ENCODE measurements at regions not wholly inside any gene's neighbourhood (a gene's known extent, or its start where the extent isn't known, plus 50 kb on each side); places are given as distances from the start of the nearest gene placed in this dataset.
"Not testable (repeated sequence)": the region's sequence is repeated elsewhere in the genome, so short reads cannot be mapped to it uniquely, and the experiment has no call there.

DNA sequence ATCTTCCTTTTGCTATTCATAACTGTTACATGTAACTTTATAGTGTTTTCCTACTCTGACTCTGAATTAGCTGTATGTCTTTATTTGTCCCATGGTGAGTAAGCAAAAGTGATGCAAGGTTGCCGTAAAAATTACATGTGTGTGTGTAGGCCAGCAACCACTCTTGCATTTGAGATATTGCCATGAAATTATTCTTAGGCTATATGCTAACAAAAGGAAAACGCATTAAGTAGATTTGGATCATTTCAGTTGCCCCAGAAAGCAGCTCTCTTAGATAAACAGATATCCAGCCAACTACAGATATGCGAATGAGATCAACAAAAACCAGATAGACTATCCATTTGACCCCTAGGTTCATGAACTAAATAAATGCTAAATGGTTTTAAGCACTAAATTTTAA is 73.6 kb downstream of the CYLC2 start:
- no peak for DNase-seq (ENCODE audit: low spot score)

GRCh38 chr9:103078581-103078980 is 83.4 kb downstream of the CYLC2 start:
- no peak for DNase-seq (ENCODE audit: low spot score)

DNA sequence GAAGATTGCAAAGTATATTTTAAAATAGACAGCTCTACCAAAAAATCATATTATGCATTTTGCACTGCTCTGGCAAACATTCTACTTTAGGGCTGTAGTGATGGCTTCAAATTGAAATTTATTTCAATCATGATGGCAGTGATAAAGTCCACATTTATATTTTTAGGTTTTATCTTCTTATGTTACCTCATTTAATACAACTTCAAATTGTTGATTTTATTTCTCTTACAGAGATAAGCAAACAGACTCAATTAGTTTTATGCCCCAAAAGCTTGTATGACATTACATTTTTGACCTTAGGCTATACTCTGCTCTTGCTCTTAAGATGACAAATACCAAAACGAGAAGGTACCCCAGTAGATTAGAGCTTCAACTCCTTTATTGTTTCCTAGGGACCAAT is 87.4 kb downstream of the CYLC2 start:
- no peak for DNase-seq (ENCODE audit: low spot score)

DNA sequence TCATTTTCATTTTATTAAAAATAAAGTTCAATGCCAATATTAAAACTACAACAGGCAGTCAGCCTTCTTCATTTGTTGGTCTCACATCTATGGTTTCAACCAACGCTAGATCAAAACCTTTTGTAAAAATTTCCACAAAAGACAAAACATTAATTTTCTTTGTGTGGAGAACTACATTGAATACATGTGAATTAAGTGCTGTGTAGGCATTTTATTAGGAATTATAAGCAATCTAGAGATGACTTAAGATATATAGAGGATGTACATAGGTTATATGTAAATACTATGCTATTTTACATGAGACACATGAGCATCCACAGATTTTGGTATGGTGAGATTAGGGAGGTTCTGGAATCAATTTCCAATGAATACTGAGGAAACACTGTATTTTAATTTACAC is 94.2 kb downstream of the CYLC2 start:
- DNase-seq (ENCODE audit: low spot score), result no peak

DNA sequence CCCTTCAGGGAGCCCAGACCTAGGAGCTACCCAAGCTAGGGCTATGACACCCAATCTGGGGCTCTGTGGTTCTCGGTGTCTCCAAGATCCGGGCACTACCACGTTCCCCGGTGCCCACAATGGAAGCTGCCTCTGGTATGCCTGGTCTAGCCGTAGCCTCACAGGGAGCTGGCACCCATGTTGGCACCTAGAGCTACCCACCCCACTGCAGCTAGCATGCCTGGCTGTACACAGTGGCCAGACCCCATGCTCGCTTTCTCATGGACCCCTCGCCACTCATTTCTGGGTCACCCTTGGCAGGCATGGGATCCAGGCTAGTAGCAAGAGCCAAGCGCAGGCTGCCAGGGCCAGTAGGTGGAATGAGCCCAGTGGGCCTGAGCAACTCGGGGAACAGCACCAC is 109.0 kb downstream of the CYLC2 start:
- DNase-seq (ENCODE audit: low spot score), result no peak

GRCh38 chr9:103116246-103116645 is 121.1 kb downstream of the CYLC2 start:
- no peak for DNase-seq (ENCODE audit: low spot score)

GRCh38 chr9:103126494-103126893 is 131.4 kb downstream of the CYLC2 start:
- no peak for DNase-seq (ENCODE audit: low spot score)

DNA sequence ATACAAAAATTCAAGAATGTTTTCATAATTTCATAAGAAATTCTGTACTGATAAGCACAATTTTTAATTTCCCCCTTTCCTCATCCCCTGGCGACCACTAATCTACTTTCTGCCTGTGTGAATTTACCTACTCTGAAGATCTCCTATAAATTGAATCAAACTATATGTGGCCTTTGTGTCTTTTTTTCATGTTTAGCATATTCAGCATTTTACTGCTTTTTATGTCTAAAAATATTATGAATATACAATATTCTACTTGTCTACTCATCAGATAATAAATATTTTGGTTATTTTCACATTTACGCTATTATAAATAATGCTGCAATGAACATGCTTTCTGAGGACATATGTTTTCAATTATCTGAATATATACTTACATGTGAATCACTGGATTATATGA is 144.8 kb downstream of the CYLC2 start:
- no peak for DNase-seq (ENCODE audit: low spot score)

DNA sequence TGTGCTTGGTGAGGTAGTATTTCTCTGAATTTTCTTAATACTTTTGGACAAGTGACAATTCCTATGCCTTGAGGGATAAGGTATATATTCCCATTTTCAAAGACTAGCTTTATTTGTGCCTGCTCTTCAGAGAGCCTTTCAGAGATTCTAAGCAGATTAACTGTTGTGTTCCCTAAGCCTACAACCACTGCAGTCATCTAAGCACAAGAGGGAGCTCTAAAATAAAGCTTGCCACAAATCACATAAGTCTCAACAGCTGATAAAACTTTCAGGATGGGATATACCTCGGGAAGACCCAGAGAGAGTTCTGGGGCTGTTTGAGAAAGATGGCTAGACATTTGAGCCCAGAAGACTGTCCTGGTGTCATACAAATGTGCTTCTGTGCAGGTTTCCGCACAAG is 157.3 kb downstream of the CYLC2 start:
- no peak for DNase-seq (ENCODE audit: low spot score)

DNA sequence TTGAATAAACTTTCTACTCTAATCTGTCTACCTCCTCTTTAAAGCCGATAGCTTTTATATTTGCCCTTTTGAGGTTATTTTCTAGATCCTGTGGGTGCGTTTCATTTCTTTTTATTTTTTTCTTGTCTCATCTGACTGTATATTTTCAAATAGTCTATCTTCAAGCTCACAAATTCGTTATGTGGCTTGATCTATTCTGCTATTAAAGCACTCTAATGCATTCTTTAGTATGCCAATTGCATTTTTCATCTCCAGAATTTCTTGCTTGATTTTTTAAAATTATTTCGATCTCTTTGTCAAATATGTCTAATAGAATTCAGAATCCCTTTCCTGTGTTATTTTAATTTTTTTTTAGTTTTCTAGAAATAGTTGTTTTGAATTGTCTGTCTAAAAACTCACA is 172.4 kb downstream of the CYLC2 start:
- DNase-seq (ENCODE audit: low spot score), result no peak

GRCh38 chr9:103168254-103168653 is 173.1 kb downstream of the CYLC2 start:
- no peak for DNase-seq (ENCODE audit: low spot score)

GRCh38 chr9:103169798-103170197 is 174.7 kb downstream of the CYLC2 start:
- DNase-seq (ENCODE audit: low spot score), result no peak

DNA sequence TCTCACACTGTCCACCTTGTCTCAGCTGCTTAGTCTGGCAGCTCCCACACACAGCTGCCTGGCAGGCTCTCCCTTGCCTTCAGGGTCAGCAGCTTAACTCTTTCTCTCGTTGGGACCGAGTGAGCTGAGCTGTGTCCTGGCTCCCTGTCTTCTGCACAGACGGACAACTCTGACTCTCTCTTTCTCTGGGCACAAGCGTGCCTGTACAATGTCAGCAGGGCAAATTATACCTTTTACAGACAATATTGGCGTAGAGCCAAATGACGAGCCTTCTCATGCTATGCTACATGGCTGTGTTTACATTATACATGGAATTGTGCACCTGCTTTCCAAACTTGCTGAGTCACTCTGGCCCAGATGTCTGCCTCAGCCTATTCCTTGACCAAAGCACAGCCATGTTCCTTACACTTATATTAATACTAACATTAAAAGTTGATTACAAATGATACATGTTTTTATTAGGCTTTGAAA is 188.6 kb downstream of the CYLC2 start:
- DNase-seq (ENCODE audit: low spot score), result no peak

GRCh38 chr9:103186959-103187358 is 191.8 kb downstream of the CYLC2 start:
- DNase-seq (ENCODE audit: low spot score), result no peak

DNA sequence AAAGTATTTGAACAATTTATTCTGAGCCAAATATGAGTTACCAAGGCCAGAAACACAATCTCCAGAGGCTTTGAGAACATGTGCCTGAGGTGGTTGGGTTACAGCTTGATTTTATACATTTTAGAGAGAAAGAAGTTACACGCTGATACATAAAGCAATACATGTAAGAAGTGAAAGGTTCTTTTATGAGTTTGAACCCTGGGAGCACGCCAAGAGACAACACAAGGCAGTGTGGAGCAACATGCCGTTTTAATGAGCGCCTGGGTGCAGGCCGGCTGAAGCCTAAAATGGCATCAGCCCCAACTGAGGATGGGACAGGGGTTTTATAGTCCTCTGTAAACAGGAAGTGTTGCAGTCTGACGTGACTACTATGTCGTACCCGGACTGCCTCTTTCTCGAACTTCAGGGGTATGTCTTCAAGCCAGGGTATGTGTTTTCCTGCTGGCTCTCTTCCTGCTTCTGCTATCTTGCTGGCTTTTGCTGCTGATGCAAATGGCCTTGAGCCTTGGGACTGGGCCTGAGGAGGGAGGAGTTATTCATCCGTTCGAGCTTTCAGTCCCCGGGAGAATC is 193.7 kb downstream of the CYLC2 start:
- no peak for DNase-seq (ENCODE audit: low spot score)

DNA sequence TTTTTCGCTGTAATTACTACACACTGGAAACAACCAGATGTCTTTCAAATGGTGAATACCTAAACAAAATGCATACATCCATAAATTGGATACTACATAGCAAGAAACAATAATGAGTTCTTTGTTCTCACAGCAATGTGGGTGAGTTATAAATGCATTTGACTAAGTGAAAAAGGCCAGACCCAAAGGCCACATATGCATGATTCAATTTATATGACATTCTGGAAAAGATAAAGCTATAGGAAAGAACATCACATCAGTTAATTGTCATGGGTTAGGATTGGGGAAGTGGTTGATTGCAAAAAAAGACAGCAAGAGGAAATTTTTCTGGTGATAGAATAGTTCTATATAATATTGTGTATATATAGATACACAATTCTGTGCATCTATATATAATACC is 198.9 kb downstream of the CYLC2 start:
- DNase-seq (ENCODE audit: low spot score), result no peak

DNA sequence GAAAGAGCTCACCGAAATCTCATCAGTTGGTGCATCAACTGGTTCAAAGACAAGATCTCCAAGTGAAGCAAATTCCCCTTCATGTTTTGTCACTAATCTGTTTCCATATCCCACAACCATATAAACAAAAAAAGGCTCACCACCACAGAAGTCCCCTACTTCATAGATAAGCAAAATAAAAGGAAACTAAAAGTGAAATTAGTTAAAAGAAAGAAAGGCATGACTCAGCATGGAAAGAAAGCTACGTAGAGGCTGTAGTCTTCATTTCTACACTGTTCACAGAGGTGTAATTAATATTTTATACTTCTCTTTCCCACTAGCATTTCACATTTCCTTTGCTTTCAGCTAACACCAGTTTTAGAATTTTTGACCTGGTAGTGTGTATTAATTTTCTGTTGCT is 208.0 kb downstream of the CYLC2 start:
- DNase-seq (ENCODE audit: low spot score), result no peak

DNA sequence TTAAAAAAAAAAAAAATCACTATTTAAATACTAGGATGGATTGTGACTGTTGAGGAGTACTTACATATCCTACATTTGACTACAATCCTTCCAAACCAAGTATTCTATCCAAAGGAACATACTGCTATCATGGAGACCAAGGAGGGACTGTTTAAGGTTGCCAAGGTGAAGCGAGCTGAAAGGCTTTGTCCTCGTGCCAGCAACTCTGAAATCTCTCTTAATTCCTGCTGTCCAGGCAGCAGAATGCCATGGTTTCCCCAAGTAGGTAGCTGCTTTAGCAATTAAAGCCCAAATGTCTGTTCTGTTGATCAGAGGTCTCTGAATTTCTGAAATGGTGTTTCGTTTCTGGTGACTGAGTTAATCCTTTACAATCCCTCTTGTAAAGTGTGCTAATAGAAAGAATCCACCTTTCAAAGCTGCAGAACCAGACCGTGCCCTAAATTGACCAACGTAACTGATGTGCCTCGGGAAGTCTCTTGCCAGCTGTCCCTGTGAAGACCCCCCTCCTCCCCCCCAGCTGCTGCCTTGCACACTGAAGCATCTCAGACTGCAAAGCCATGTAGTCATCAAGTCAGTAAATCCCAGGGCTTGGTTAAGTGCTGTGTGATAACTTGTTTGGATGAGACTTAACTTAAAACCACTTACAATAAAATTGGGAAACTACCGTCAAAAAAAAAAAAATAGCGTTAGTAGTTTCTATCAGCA is 210.9 kb downstream of the CYLC2 start:
- not testable (repeated sequence) for DNase-seq (ENCODE audit: low spot score)

DNA sequence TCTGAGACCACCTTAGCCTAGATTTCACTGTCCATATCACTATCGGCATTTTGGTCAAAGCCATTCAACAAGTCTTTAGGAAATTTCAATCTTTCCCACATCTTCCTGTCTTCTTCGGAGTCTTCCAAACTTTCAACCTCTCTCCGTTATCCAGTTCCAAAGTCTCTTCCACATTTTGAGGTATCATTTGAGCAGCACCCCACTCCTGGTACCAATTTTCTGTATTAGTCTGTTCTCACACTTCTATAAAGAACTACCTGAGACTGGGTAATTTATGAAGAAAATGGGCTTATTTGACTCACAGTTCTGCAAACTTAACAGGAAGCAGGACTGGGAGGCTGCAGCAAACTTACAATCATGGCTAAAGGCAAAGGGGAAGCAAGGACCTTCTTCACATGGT is 215.5 kb downstream of the CYLC2 start:
- no peak for DNase-seq (ENCODE audit: low spot score)

- DNase-seq (ENCODE audit: low spot score), result no peak
Observed at GRCh38 chr9:103215197-103215596, 220.1 kb downstream of the CYLC2 start.

- no peak for DNase-seq (ENCODE audit: low spot score)
Observed at GRCh38 chr9:103225702-103226646, 230.8 kb downstream of the CYLC2 start.

DNA sequence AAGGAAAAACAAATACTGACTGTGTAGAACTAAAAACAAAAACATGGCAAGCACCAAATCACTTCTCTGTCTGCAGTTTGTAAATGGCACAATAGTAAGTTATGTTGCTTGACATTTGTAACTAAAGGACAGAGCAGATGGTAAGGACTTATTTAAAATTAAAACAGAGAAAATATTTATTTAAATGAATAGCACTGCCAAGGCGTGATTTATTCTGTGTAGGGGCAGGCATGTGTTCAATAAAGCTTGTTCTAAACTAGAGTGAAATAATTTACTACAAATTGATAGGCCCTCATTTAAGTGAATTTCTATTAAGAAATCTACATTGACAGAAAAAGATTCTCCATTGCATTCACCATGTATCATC is 231.5 kb downstream of the CYLC2 start:
- no peak for DNase-seq (ENCODE audit: low spot score)

DNA sequence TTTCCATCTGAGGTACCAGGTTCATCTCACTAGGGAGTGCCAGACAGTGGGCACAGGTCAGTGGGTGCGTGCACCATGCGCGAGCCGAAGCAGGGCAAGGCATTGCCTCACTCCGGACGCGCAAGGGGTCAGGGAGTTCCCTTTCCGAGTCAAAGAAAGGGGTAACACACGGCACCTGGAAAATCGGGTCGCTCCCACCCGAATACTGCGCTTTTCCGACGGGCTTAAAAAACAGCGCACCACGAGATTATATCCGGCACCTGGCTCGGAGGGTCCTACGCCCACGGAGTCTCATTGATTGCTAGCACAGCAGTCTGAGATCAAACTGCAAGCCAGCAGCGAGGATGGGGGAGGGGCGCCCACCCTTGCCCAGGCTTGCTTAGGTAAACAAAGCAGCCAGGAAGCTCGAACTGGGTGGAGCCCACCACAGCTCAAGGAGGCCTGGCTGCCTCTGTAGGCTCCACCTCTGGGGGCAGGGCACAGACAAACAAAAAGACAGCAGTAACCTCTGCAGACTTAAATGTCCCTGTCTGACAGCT is 242.5 kb downstream of the CYLC2 start:
- not testable (repeated sequence) for DNase-seq (ENCODE audit: low spot score)

Measured in ecto neural progenitor cell (in vitro differentiated cells).